Endothelial cell of umbilical vein (primary cell): ENCODE measurements at regions not wholly inside any gene's neighbourhood (a gene's known extent, or its start where the extent isn't known, plus 50 kb on each side); places are given as distances from the start of the nearest gene placed in this dataset.
"Not testable (repeated sequence)": the region's sequence is repeated elsewhere in the genome, so short reads cannot be mapped to it uniquely, and the experiment has no call there.

ENCODE experiments used
- BruUV-seq: library from RNA; stranded (reverse); fragments of 400-500 nt; replicated peaks from 2 replicates; lab custom pipeline; 2021; lab: Mats Ljungman, UMichigan
- CTCF ChIA-PET: fragments of 300-600, 350-600 bp; sonication (Branson Sonifier 250); formaldehyde crosslinking; loops from one replicate; lab custom pipeline; 2021; ENCODE audit warnings: antibody characterized with exemption, inconsistent platforms; lab: Charles Lee
- POLR2A ChIA-PET: fragments of 300-600, 350-600 bp; sonication (Branson Sonifier 250); formaldehyde crosslinking; loops from one replicate; lab custom pipeline; 2021; ENCODE audit warnings: antibody characterized with exemption, inconsistent platforms; lab: Charles Lee
- DNase-seq: peaks from one replicate; pipeline ENCODE4 v3.0.0-alpha.2; 2011; ENCODE audit warnings: low read depth, low spot score
- FAIRE-seq: peaks from 2 replicates; lab custom pipeline; 2011; peaks lifted over from hg19 to GRCh38; lab: Jason Lieb, UNC
- H2AFZ ChIP-seq: 2 replicates; pipeline ENCODE4 v1.6.0; 2012; ENCODE audit warnings: low read depth, low read length, control low read depth, inconsistent platforms
- H3K27ac ChIP-seq: 2 replicates; pipeline ENCODE4 v1.5.1; 2011; ENCODE audit warnings: low read depth, mild to moderate bottlenecking, control low read depth, low read length, moderate library complexity; ENCODE audit not compliant: insufficient read depth
- H3K27me3 ChIP-seq, 2 experiments: 2 replicates each; pipeline versions ENCODE4 v1.6.0 to v1.6.1; 2011; ENCODE audit warnings: low read length in 2 of 2, mixed read lengths in 1 of 2; ENCODE audit not compliant: control insufficient read depth in 2 of 2, insufficient read depth in 2 of 2
- H3K36me3 ChIP-seq, 2 experiments: 2 replicates in 1 of 2; 3 replicates in 1 of 2; pipeline ENCODE4 v1.5.1; 2011; ENCODE audit warnings: low read length in 2 of 2, mild to moderate bottlenecking in 1 of 2, moderate library complexity in 1 of 2; ENCODE audit not compliant: control insufficient read depth in 2 of 2, insufficient read depth in 2 of 2; ENCODE audit errors: extremely low read depth in 1 of 2
- H3K4me1 ChIP-seq: 3 replicates; pipeline ENCODE4 v1.5.1; 2011; ENCODE audit warnings: mild to moderate bottlenecking, low read length; ENCODE audit not compliant: control insufficient read depth, insufficient read depth; ENCODE audit errors: extremely low read depth
- H3K4me2 ChIP-seq: 2 replicates; pipeline ENCODE4 v1.6.1; 2011; ENCODE audit warnings: low read length, control low read depth, mixed read lengths; ENCODE audit not compliant: insufficient read depth
- H3K4me3 ChIP-seq, 3 experiments: fragments of 200-600 bp in 1 of 3; sonication (generic), shearing (Covaris generic) in 1 of 3; replicated peaks in 1 of 3; 2 replicates each; pipeline ENCODE4 v1.5.1; 2011 to 2016; ENCODE audit warnings: control low read depth in 3 of 3, low read length in 3 of 3, mild to moderate bottlenecking in 2 of 3, inconsistent platforms in 1 of 3, low read depth in 1 of 3, moderate library complexity in 1 of 3; ENCODE audit not compliant: insufficient read depth in 1 of 3
- H3K79me2 ChIP-seq: 2 replicates; pipeline ENCODE4 v1.6.0; 2012; ENCODE audit warnings: low read length, inconsistent platforms; ENCODE audit not compliant: control insufficient read depth, insufficient read depth
- H3K9ac ChIP-seq: replicated peaks from 2 replicates; pipeline ENCODE3; 2011; ENCODE audit warnings: low read length, control low read depth; ENCODE audit not compliant: insufficient read depth; ENCODE audit errors: extremely low read depth
- H3K9me1 ChIP-seq: replicated peaks from 3 replicates; pipeline ENCODE4 v1.6.0; 2011; ENCODE audit warnings: mild to moderate bottlenecking, low read length; ENCODE audit not compliant: control insufficient read depth, insufficient read depth; ENCODE audit errors: extremely low read depth
- H3K9me3 ChIP-seq: replicated peaks from 2 replicates; pipeline ENCODE4 v1.5.1; 2012; ENCODE audit warnings: low read length, inconsistent platforms; ENCODE audit not compliant: control insufficient read depth, insufficient read depth
- H4K20me1 ChIP-seq: replicated peaks from 2 replicates; pipeline ENCODE3; 2011; ENCODE audit warnings: mild to moderate bottlenecking, low read length; ENCODE audit not compliant: control insufficient read depth, insufficient read depth; ENCODE audit errors: extremely low read depth
- CTCF ChIP-seq, 2 donors: IDR thresholded peaks; 1 replicate in 1 of 2; 2 replicates in 1 of 2; pipeline ENCODE4 v1.5.1; 2011; ENCODE audit warnings: low read length in 2 of 2, mild to moderate bottlenecking in 2 of 2, moderate library complexity in 2 of 2, control low read depth in 1 of 2, inconsistent platforms in 1 of 2, low read depth in 1 of 2; ENCODE audit not compliant: insufficient read depth in 1 of 2; ENCODE audit errors: extremely low read depth in 1 of 2
- EZH2 ChIP-seq: IDR thresholded peaks from 2 replicates; pipeline ENCODE4 v1.6.1; 2012; ENCODE audit warnings: borderline replicate concordance, low read depth, mild to moderate bottlenecking, moderate library complexity, low read length, inconsistent platforms; ENCODE audit not compliant: severe bottlenecking
- FOS ChIP-seq: IDR thresholded peaks from 2 replicates; pipeline ENCODE4 v1.6.1; 2011; ENCODE audit warnings: mild to moderate bottlenecking, low read length, moderate library complexity, borderline replicate concordance; ENCODE audit not compliant: insufficient read depth
- GATA2 ChIP-seq: IDR thresholded peaks from 2 replicates; pipeline ENCODE4 v1.7.0; 2011; ENCODE audit warnings: low read depth, mild to moderate bottlenecking, moderate library complexity, mixed read lengths, low read length; ENCODE audit not compliant: insufficient read length, insufficient read depth
- JUN ChIP-seq: IDR thresholded peaks from 2 replicates; pipeline ENCODE4 v1.6.1; 2011; ENCODE audit warnings: borderline replicate concordance, low read depth; ENCODE audit not compliant: insufficient read length, insufficient read depth
- MAX ChIP-seq: IDR thresholded peaks from 2 replicates; pipeline ENCODE4 v1.6.1; 2011; ENCODE audit not compliant: insufficient read depth, insufficient read length
- MYC ChIP-seq: IDR thresholded peaks from one replicate; pipeline ENCODE4 v1.6.1; 2011; ENCODE audit warnings: mild to moderate bottlenecking, low read depth, low read length
- POLR2A ChIP-seq: IDR thresholded peaks from 2 replicates; pipeline ENCODE4 v1.6.1; 2012; ENCODE audit warnings: low read depth, mild to moderate bottlenecking, control low read depth, low read length
- POLR2AphosphoS5 ChIP-seq: IDR thresholded peaks from 2 replicates; pipeline ENCODE4 v1.6.1; 2012; ENCODE audit warnings: low read depth, mild to moderate bottlenecking, control low read depth, low read length, moderate library complexity; ENCODE audit not compliant: insufficient read depth
- dilution Hi-C: fragments of 300-500 bp; cut with MboI; formaldehyde crosslinking; loops from one replicate; pipeline ENCODE4 v1.15.0; 2019; ENCODE audit warnings: low sequenced_read_pairs; ENCODE audit not compliant: extremely low pct_ligation_motif_present
- intact Hi-C: fragments of 100-400 bp; cut with micrococcal nuclease; formaldehyde crosslinking; loops from one replicate; pipeline ENCODE4 v1.10.0; 2022

- dilution Hi-C loops = no loop called here
- H3K9me1 ChIP-seq = no peaks in the 10 kb centered on the region
- H4K20me1 ChIP-seq = no peaks in the 10 kb centered on the region
- H3K4me2 ChIP-seq = no peak overlapping the region
- ChIA-PET CTCF (interaction anchor here (1.8 kb wide), 1 partner anchor 10 kb away, joined by 4 read pairs; no protein-coding TSS in a partner anchor), POLR2A (no interaction called here)
- no peak overlapping the region for H2AFZ ChIP-seq
- intact Hi-C loops = no loop called here
- no TSS peak for BruUV-seq
- H3K27me3 ChIP-seq = no peaks in the 10 kb centered on the region
- H3K36me3 ChIP-seq = no peaks in the 10 kb centered on the region
- no peak overlapping the region for H3K9ac ChIP-seq
- no peaks in the 10 kb centered on the region for H3K4me1 ChIP-seq
- no peak for DNase-seq
- TF ChIP-seq POLR2A = no peak
- TF ChIP-seq POLR2AphosphoS5 = no peak
- TF ChIP-seq FOS = no peak
- TF ChIP-seq MYC = no peak
- no peak for TF ChIP-seq CTCF (IDR thresholded peaks at IDR 0.05; ENCODE audit: extremely low read depth in 1 of 2, insufficient read depth in 1 of 2, low read depth in 1 of 2, low read length in 2 of 2)
- TF ChIP-seq MAX = no peak
- no peak for TF ChIP-seq EZH2
- TF ChIP-seq GATA2 = no peak
- TF ChIP-seq JUN = no peak
- H3K79me2 ChIP-seq = no peaks in the 10 kb centered on the region
- H3K4me3 ChIP-seq = no peak overlapping the region
- no peak overlapping the region for H3K27ac ChIP-seq
- no peak for FAIRE-seq
- H3K9me3 ChIP-seq = no peaks in the 10 kb centered on the region
These were observed 201.1 kb downstream of the ETNK1 start for GRCh38 chr12:22826026-22826425.

GRCh38 chr12:22826446-22826981, 201.5 kb downstream of the ETNK1 start:
- H3K9ac ChIP-seq, H3K79me2 ChIP-seq, intact Hi-C loops, FAIRE-seq, H2AFZ ChIP-seq, H3K4me1 ChIP-seq, DNase-seq, H3K4me2 ChIP-seq, dilution Hi-C loops, H4K20me1 ChIP-seq, H3K4me3 ChIP-seq, H3K9me1 ChIP-seq, H3K27me3 ChIP-seq, POLR2A ChIA-PET, H3K27ac ChIP-seq, H3K36me3 ChIP-seq, H3K9me3 ChIP-seq, BruUV-seq: not testable (repeated sequence)
- CTCF ChIA-PET = interaction anchor here (0.6 to 1.8 kb wide), 3 partner anchors 10 to 97 kb away, joined by 3 to 4 read pairs (median 3); no protein-coding TSS in a partner anchor
